K562 (cell line): ENCODE measurements at regions not wholly inside any gene's neighbourhood (a gene's known extent, or its start where the extent isn't known, plus 50 kb on each side); places are given as distances from the start of the nearest gene placed in this dataset.
A peak's percentile ranks its signal among the peaks of the same experiment; 100 is the strongest.

Experiments
- ATAC-seq: fragments of 200-7000 bp; cut with Tn5 transposase; 3 replicates; pipeline ENCODE4 v1.9.1; 2020; ENCODE audit warnings: moderate library complexity
- BruUV-seq: library from RNA; stranded (reverse); fragments of 400-500 nt; replicated peaks from 2 replicates; lab custom pipeline; 2021; lab: Mats Ljungman, UMichigan
- CTCF ChIA-PET: fragments of 300-600 bp; formaldehyde crosslinking; extraction: SDS; loops from one replicate; lab custom pipeline; 2021; ENCODE audit warnings: low intra/inter-chr PET ratio; lab: Yijun Ruan, JAX
- POLR2A ChIA-PET: fragments of 300-600, 350-650 bp; sonication (Branson Sonifier 250); formaldehyde crosslinking; extraction: SDS; loops from one replicate; lab custom pipeline; 2021; ENCODE audit warnings: antibody characterized with exemption, inconsistent platforms; lab: Yijun Ruan, JAX
- DNase-seq, 4 experiments: peaks; one replicate each; pipeline versions ENCODE4 v3.0.0 to v3.0.0-alpha.2; 2011 to 2018; ENCODE audit warnings: low spot score in 3 of 4, mixed read lengths in 3 of 4; ENCODE audit errors: extremely low read depth in 1 of 4
- FAIRE-seq: peaks from 2 replicates; lab custom pipeline; 2011; peaks lifted over from hg19 to GRCh38; lab: Jason Lieb, UNC
- H2AFZ ChIP-seq: 2 replicates; pipeline ENCODE4 v1.6.0; 2011; ENCODE audit warnings: low read depth, low read length, control low read depth, inconsistent platforms
- H3K27ac ChIP-seq: fragments of 200-600 bp; 3 replicates; pipeline ENCODE4 v1.8.0; 2011; ENCODE audit warnings: low read depth, mild to moderate bottlenecking, control low read depth, inconsistent platforms, low read length, moderate library complexity, mixed read lengths; ENCODE audit errors: extremely low read depth
- H3K27me3 ChIP-seq, 2 experiments: fragments of 300-600 bp in 1 of 2; 2 replicates in 1 of 2; 3 replicates in 1 of 2; pipeline versions ENCODE4 v1.6.0 to v1.8.0; 2011; ENCODE audit warnings: inconsistent platforms in 2 of 2, low read length in 2 of 2, mild to moderate bottlenecking in 1 of 2, mixed read lengths in 1 of 2, moderate library complexity in 1 of 2; ENCODE audit not compliant: control insufficient read depth in 2 of 2, insufficient read depth in 2 of 2
- H3K36me3 ChIP-seq: fragments of 300-600 bp; 3 replicates; pipeline ENCODE4 v1.8.0; 2011; ENCODE audit warnings: mild to moderate bottlenecking, low read length, inconsistent platforms; ENCODE audit not compliant: control insufficient read depth, insufficient read depth
- H3K4me1 ChIP-seq, 2 experiments: fragments of 200-600 bp in 1 of 2; replicated peaks in 1 of 2; 2 replicates in 1 of 2; 3 replicates in 1 of 2; pipeline versions ENCODE4 v1.5.1 to v1.8.0; 2011; ENCODE audit warnings: inconsistent platforms in 2 of 2, low read length in 2 of 2, mild to moderate bottlenecking in 1 of 2, mixed read lengths in 1 of 2, moderate library complexity in 1 of 2; ENCODE audit not compliant: control insufficient read depth in 2 of 2, insufficient read depth in 2 of 2
- H3K4me2 ChIP-seq: 2 replicates; pipeline ENCODE4 v1.6.1; 2011; ENCODE audit warnings: low read length, control low read depth, inconsistent platforms, mixed read lengths; ENCODE audit not compliant: insufficient read depth
- H3K4me3 ChIP-seq: fragments of 200-600 bp; sonication (generic), shearing (Covaris generic); 2 replicates; pipeline ENCODE4 v1.5.1; 2016; ENCODE audit warnings: control low read depth, inconsistent platforms
- H3K79me2 ChIP-seq: fragments of 200-600 bp; 3 replicates; pipeline ENCODE4 v1.8.0; 2011; ENCODE audit warnings: low read length, inconsistent platforms; ENCODE audit not compliant: control insufficient read depth, insufficient read depth
- H3K9ac ChIP-seq, 2 experiments: 2 replicates each; pipeline versions ENCODE4 v1.6.0 to v1.6.1; 2011; ENCODE audit warnings: low read depth in 2 of 2, low read length in 2 of 2, control low read depth in 1 of 2, inconsistent platforms in 1 of 2, mild to moderate bottlenecking in 1 of 2, mixed read lengths in 1 of 2; ENCODE audit not compliant: insufficient read depth in 1 of 2
- H3K9me1 ChIP-seq: one replicate; pipeline ENCODE4 v1.6.0; 2011; ENCODE audit warnings: inconsistent platforms, mild to moderate bottlenecking, low read length, moderate library complexity; ENCODE audit not compliant: control insufficient read depth, insufficient read depth
- H3K9me3 ChIP-seq: replicated peaks from 2 replicates; pipeline ENCODE4 v1.5.1; 2011; ENCODE audit warnings: low read depth, low read length, inconsistent platforms; ENCODE audit not compliant: control insufficient read depth, insufficient read depth
- H4K20me1 ChIP-seq: replicated peaks from 2 replicates; pipeline ENCODE4 v1.6.1; 2011; ENCODE audit warnings: low read length, inconsistent platforms, mixed read lengths; ENCODE audit not compliant: control insufficient read depth, insufficient read depth
- EGR1 ChIP-seq: fragments of 450-650 bp; conservative IDR thresholded peaks from 2 replicates; pipeline ENCODE4 v1.6.1; 2017; ENCODE audit warnings: mild to moderate bottlenecking
- ETV6 ChIP-seq, 3 experiments: fragments of 150-350 bp in 1 of 3; sonication (generic) in 1 of 3; formaldehyde crosslinking in 1 of 3; IDR thresholded peaks; 2 replicates each; pipeline versions ENCODE4 v1.6.1 to v1.8.0; 2014 to 2022; ENCODE audit warnings: borderline replicate concordance in 2 of 3, low read depth in 2 of 3, antibody characterized with exemption in 1 of 3, low read length in 1 of 3, mild to moderate bottlenecking in 1 of 3, missing genetic modification reagents in 1 of 3
- MAFG ChIP-seq: fragments of 450-650 bp; conservative IDR thresholded peaks from 2 replicates; pipeline ENCODE4 v1.6.1; 2016; ENCODE audit warnings: missing genetic modification characterization, missing compliant biosample characterization
- TBL1XR1 ChIP-seq, 2 experiments: IDR thresholded peaks; 2 replicates each; pipeline ENCODE4 v1.6.1; 2012; ENCODE audit warnings: improper control_type of control experiment in 2 of 2, low read length in 2 of 2, mild to moderate bottlenecking in 1 of 2
- TFE3 ChIP-seq: fragments of 450-650 bp; formaldehyde crosslinking; IDR thresholded peaks from 2 replicates; pipeline ENCODE4 v1.4.0; 2020; ENCODE audit warnings: mild to moderate bottlenecking, mixed read lengths
- WGBS: fragments of 100-300 bp; shearing (Covaris generic); methylation state at CpG from one replicate; pipeline ENCODE4 v1.1.6; 2016; ENCODE audit warnings: low coverage, mixed read lengths; ENCODE audit not compliant: insufficient coverage; ENCODE audit errors: missing lambda C conversion rate; 5-methylcytosine and 5-hydroxymethylcytosine counted together
- in situ Hi-C: fragments of 300-500 bp; cut with MboI; formaldehyde crosslinking; loops from 4 replicates; pipeline ENCODE4 v1.15.0; 2018; ENCODE audit warnings: inconsistent platforms, mixed read lengths
- intact Hi-C: fragments of 100-400 bp; cut with micrococcal nuclease; formaldehyde crosslinking; loops from 2 replicates; pipeline ENCODE4 v1.14.2; 2022

- Histone ChIP-seq H3K4me2 (no peak overlapping the region), H3K79me2 (no peaks in the 10 kb centered on the region), H3K4me3 (no peak overlapping the region), H3K9me1 (no peaks in the 10 kb centered on the region), H3K36me3 (no peaks in the 10 kb centered on the region), H2AFZ (no peak overlapping the region), H3K4me1 (no peaks in the 10 kb centered on the region), H3K27ac (no peak overlapping the region), H3K9ac (no peak overlapping the region), H3K9me3 (no peaks in the 10 kb centered on the region), H4K20me1 (no peaks in the 10 kb centered on the region), H3K27me3 (no peaks in the 10 kb centered on the region)
- ATAC-seq (no peak), DNase-seq (no peak), FAIRE-seq (no peak)
- no peak for TF ChIP-seq ETV6 (IDR thresholded peaks at IDR 0.05; ENCODE audit: borderline replicate concordance in 1 of 2, low read depth in 2 of 2, low read length in 1 of 2)
- TF ChIP-seq ETV6 (CRISPR knock-in tag; IDR thresholded peaks at IDR 0.05; ENCODE audit: borderline replicate concordance), result no peak
- peak; percentile 82 for TF ChIP-seq TFE3 (CRISPR knock-in tag)
- ChIA-PET CTCF (no interaction called here), POLR2A (no interaction called here)
- WGBS, result 0% methylated on average over 3 of the region's 4 CpGs
- in situ Hi-C loops, result no loop called here
- BruUV-seq, result no TSS peak
- intact Hi-C loops, result no loop called here
Measured at GRCh38 chr15:47339800-47340570, 377.3 kb upstream of the SEMA6D start.

- Histone ChIP-seq H3K4me3 (no peak overlapping the region), H3K9me3 (no peaks in the 10 kb centered on the region), H3K27me3 (no peaks in the 10 kb centered on the region), H3K9ac (no peak overlapping the region), H3K27ac (no peak overlapping the region), H3K9me1 (no peaks in the 10 kb centered on the region)
- in situ Hi-C loops, result no loop called here
- intact Hi-C loops, result no loop called here
- 5% methylated on average over 2 of the region's 2 CpGs for WGBS
- no peak for ATAC-seq
- TF ChIP-seq EGR1 (no peak), TBL1XR1 (IDR thresholded peaks at IDR 0.05; ENCODE audit: low read length in 2 of 2) (no peak), MAFG (tag) (no peak)
- TF ChIP-seq, all 486 proteins: peak for 0
- ChIA-PET POLR2A (no interaction called here), CTCF (no interaction called here)
- H3K4me2 ChIP-seq, result no peak overlapping the region
- no peaks in the 10 kb centered on the region for H3K36me3 ChIP-seq
- no peak overlapping the region for H2AFZ ChIP-seq
- H4K20me1 ChIP-seq, result no peaks in the 10 kb centered on the region
- H3K79me2 ChIP-seq, result no peaks in the 10 kb centered on the region
- DNase-seq (no peak), FAIRE-seq (no peak)
- H3K4me1 ChIP-seq, result no peaks in the 10 kb centered on the region
- BruUV-seq, result no TSS peak
Measured at GRCh38 chr15:47340571-47340920, 376.8 kb upstream of the SEMA6D start.
